GM21528 (cell line): ENCODE measurements at regions not wholly inside any gene's neighbourhood (a gene's known extent, or its start where the extent isn't known, plus 50 kb on each side); places are given as distances from the start of the nearest gene placed in this dataset.

Experiments used
- ATAC-seq: cut with Tn5 transposase; IDR thresholded peaks from one replicate; pipeline ENCODE4 v1.9.1; 2021; ENCODE audit warnings: mild to moderate bottlenecking, moderate library complexity; ENCODE audit not compliant: unreplicated experiment, low FRiP score

DNA sequence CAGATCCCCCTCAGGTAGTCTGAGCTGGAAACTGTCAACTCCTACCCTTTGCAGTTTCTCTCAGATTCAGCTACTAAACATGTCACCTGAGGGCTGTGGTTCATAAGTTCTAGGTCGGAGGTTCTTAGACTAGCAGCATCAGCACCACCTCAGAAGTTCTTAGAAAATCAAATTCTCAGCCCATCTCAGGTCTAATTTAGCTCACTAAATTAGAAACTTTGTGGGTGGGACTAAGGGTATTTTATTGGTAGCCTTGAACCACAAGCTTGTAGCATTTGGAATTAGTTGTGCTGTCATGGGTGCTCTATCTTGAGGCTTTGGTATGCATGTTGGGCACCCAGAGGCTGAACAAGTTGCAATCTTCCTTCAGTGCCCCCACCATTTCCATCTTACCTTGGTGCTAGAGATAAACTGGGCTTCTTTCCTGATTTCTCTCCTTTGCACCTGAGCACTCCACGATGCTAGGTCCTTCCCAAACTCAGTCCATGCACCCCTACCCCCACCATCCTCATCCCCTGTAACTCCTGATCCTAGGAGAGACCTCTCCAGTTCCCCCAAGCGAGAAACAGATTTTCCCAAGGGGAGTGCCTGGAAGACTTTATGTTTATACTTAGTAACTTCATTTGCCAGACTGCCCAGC, 54.2 kb downstream of the S1PR1 start:
- ATAC-seq = no peak

GRCh38 chr1:101291562-101292380, 55.0 kb downstream of the S1PR1 start:
- peak; percentile 31 for ATAC-seq

DNA sequence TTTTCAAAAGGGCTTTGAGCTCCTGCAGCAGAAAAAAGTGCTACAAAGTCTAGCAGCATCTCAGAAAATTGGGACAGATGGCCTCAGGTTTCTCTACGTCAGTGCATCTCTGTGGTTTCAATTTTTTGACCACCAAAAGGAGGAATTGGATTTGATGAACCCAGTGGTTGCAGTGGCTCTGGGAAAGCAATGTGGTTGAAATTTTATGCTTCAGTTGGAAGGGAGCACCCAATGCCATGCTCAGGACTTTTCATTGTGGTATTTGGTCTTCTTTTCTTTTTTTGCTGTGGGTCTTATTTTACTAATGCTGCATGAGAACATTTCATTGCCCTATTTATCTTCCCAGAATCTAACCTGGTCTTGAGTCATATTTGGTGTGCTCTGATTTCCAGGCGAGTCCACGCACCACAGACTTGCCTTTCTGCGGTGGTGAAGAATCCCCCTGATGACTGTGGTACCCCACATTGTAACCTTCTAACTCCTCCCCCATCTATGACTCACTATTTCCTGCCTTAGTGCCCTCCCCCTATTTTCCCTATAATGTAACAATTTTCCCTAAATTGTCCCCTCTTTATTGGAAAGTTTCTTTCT, 56.7 kb downstream of the S1PR1 start:
- peak; percentile 56 for ATAC-seq

DNA sequence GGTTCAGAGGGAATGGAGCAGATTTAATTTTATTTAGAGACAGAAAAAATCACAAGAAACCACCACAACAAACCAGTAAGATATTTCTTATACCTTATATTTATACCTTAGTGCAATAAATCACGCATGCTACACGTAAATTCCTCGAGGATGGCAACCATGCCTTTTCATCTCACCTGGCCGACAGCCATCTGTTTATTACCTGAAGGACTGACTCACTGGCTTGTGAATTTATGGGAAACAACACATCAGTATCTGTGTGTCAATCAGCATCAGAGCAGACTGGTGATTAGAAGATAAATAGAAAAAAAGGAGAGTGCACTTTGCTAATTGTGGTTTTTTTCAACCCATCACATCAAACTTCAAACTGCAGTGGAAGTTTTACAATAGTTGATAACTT, 58.4 kb downstream of the S1PR1 start:
- no peak for ATAC-seq

DNA sequence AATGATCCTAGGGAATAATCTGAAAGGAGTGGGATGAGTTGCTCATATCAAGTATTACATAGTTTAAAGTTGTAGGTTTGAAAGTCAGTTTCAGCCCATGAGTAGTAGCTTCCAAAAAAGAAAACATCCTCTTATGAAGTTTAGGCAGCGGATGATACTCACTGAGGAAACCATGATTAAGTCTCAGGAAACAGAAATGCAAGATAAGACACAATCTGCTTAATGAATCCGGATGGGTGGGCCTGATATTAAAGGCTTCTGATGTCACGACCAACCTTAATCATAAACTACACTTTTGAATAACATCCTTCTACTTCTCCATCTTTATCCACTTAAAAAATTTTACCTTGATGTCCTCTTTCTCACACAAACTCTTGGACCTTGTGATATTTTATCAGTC, 61.8 kb downstream of the S1PR1 start:
- ATAC-seq = no peak

DNA sequence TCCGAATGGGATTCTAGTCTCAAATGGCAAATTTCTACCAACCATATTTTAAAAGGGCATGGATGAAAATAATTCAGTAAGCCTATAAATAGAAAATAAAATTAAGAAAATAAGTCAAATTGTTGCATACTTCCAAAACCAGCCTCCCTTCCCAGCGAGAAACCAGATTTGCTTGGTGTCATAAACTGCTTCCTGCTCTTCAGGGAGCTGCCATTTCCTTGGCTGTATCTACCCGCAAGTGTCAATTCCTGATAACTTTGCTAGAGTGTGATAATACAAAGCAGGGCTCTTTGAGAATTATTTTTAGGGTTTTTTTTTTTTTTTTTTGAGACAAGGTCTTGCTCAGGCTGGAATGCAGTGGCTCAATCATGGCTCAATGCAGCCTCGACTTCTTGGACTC, 62.3 kb downstream of the S1PR1 start:
- no peak for ATAC-seq

- ATAC-seq = no peak
These were observed 62.9 kb downstream of the S1PR1 start for GRCh38 chr1:101299710-101300109.

GRCh38 chr1:101300916-101301315, 64.1 kb downstream of the S1PR1 start:
- no peak for ATAC-seq

GRCh38 chr1:101301446-101302057, 64.7 kb downstream of the S1PR1 start:
- no peak for ATAC-seq

DNA sequence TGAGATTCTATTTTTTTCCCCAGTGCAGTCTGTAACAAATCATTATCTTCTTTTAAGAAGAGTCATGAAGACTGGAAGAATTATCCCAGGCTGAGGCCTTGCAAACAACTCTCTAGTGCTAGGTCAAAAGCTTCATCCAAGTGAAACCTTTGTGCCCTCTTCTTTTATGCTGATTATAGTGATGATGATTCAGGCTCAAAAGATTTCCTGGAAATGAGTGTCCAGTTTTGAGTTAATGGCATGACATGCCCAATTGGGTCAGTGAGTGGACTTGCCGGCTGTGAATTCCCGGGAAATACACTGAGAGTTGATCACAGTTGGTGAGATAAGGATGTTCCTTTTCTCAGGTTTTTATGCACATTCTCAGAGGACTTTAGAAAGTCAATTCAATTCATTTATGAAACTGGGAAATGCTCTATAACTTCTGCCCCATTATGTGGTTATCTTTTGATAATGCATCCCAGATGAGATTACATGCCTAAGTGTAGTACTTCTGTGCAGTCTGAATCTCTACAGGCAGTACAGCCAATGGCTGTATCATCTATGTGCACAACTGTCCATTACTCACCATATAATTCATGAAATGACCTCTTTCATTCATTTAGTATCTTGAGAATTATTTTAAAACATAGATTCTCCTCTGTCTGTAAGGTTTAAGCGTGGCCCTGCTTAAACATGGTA, 66.2 kb downstream of the S1PR1 start:
- no peak for ATAC-seq

- ATAC-seq = no peak
These were observed 71.3 kb downstream of the S1PR1 start for GRCh38 chr1:101307985-101308689.

DNA sequence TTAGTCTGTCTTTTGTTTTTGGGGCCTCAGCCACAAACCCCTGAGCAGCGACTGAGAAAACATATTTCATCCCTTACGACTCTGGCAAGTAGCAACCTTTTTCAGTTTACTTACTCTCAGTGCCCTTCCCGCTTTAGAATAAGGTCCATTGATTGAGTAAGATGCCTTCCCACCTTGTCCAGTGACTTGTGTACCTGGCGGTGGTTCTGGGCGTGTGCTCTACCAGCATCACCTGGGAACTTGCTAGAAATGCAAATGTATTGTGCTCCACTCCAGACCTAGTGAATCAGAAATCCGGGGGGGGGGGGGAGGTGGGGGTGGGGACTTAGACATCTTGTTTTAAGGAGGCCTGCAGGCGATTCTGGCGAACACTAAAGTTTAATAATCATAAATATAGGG, 72.1 kb downstream of the S1PR1 start:
- peak; percentile 7 for ATAC-seq

- peak; percentile 61 for ATAC-seq
These were observed 72.8 kb downstream of the S1PR1 start for GRCh38 chr1:101309334-101310311.

DNA sequence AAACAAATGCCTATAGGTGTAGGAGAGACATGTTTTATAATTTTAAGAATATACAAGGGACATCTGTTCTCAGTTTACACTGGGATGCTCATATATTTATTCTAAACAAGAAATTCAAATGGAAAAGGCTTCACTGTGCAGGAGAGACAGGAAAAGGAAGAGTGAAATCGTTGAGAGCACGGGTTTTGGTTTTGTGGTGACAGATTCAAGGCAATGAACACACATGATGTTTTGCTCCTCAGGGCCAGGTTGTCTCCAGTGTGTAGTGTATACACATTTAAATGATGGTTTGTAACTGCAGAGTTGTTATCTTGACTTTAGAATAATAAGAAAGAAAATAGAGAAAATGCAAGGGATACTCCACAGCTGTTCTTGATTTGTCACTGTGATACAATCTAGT, 73.7 kb downstream of the S1PR1 start:
- no peak for ATAC-seq

DNA sequence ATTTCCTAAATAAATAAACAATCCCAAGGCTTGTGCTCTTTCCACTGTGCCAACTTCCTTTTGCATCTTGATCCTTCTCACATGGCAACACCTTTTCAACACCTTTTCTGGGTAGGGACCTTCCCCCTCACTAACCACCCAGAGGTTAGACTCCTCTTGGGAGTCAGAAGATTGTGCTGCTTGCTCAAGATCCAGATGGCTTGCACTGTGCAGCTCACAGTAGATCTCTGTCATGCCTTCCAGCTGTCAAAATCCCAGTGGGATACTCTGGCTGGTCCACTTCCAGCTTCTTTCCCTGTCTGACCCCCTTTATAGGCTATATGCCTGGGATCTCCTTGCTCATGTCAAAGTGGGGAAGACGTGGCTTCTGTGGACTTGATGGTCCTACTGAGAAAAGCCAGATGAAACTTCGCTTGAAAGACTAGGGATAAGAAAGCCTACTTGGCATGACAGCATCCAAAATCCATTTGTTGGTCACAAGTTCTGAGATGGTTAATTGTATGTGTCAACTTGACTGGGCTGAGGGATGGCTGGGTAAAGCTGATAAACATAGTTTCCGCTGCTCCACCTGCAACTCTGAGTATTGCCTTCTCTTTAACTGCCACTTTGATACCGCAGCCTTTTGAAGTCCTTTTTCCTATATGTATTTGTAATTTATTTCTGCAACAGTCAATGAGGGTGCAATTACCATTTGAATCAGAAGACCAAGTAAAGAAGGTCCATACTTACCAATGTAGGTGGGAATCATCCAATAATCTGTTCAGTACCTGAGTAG, 74.5 kb downstream of the S1PR1 start:
- no peak for ATAC-seq

GRCh38 chr1:101312147-101312546, 75.3 kb downstream of the S1PR1 start:
- ATAC-seq = no peak

- no peak for ATAC-seq
These were observed 76.5 kb downstream of the S1PR1 start for GRCh38 chr1:101313356-101313755.

DNA sequence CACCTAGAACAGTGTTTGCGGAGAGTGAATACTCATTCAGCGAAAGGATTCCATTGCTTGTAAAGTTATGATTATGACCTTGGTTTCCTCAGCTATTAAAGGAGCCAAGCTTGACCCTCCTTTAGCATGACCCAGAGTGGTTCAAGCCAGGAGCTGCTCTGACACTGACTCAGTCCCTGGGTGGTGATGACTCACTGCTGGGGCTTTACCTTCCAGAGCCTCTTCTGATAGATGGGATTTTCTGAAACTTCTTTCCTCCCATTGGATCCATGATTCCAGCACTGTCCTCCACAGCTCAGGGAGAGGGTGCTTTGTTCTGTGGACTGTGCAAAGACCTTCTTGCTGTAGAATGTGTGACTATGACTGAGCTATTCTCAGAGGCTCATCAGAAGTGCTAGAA, 77.4 kb downstream of the S1PR1 start:
- no peak for ATAC-seq
